Activated CD4-positive, alpha-beta T cell treated with anti-CD3 and anti-CD28 coated beads, Interleukin-2, amount 10 ng/mL, durations not matched to agents 24 days and 14 days (primary cell): ENCODE measurements at regions not wholly inside any gene's neighbourhood (a gene's known extent, or its start where the extent isn't known, plus 50 kb on each side); places are given as distances from the start of the nearest gene placed in this dataset.

ENCODE experiments used
- DNase-seq: peaks from one replicate; pipeline ENCODE4 v3.0.0; 2022
- H3K27ac Mint-ChIP-seq: one replicate; pipeline ENCODE4 v1.8.0; 2022; ENCODE audit warnings: mild to moderate bottlenecking, mixed read lengths
- H3K27me3 Mint-ChIP-seq: one replicate; pipeline ENCODE4 v1.8.0; 2022; ENCODE audit warnings: mixed read lengths
- H3K36me3 Mint-ChIP-seq: one replicate; pipeline ENCODE4 v1.8.0; 2022; ENCODE audit warnings: low read depth, mild to moderate bottlenecking, mixed read lengths
- H3K4me1 Mint-ChIP-seq: one replicate; pipeline ENCODE4 v1.8.0; 2021; ENCODE audit warnings: mixed read lengths
- H3K4me3 Mint-ChIP-seq: one replicate; pipeline ENCODE4 v1.8.0; 2022; ENCODE audit warnings: mild to moderate bottlenecking, moderate library complexity, mixed read lengths
- H3K9me3 Mint-ChIP-seq: one replicate; pipeline ENCODE4 v1.8.0; 2021; ENCODE audit warnings: mixed read lengths
- intact Hi-C: fragments of 100-400 bp; cut with micrococcal nuclease; formaldehyde crosslinking; loops from one replicate; pipeline ENCODE4 v1.15.1; 2023

- H3K36me3 Mint-ChIP-seq, result no peaks in the 10 kb centered on the region
- H3K27ac Mint-ChIP-seq, result no peak overlapping the region
- no peak overlapping the region for H3K4me3 Mint-ChIP-seq
- no peaks in the 10 kb centered on the region for H3K4me1 Mint-ChIP-seq
- intact Hi-C loops, result no loop called here
- DNase-seq, result no peak
- peaks cover 45% of the 10 kb centered on the region for H3K27me3 Mint-ChIP-seq
- H3K9me3 Mint-ChIP-seq, result no peaks in the 10 kb centered on the region
These were observed 60.6 kb upstream of the CD34 start for GRCh38 chr1:207971331-207972219.

DNA sequence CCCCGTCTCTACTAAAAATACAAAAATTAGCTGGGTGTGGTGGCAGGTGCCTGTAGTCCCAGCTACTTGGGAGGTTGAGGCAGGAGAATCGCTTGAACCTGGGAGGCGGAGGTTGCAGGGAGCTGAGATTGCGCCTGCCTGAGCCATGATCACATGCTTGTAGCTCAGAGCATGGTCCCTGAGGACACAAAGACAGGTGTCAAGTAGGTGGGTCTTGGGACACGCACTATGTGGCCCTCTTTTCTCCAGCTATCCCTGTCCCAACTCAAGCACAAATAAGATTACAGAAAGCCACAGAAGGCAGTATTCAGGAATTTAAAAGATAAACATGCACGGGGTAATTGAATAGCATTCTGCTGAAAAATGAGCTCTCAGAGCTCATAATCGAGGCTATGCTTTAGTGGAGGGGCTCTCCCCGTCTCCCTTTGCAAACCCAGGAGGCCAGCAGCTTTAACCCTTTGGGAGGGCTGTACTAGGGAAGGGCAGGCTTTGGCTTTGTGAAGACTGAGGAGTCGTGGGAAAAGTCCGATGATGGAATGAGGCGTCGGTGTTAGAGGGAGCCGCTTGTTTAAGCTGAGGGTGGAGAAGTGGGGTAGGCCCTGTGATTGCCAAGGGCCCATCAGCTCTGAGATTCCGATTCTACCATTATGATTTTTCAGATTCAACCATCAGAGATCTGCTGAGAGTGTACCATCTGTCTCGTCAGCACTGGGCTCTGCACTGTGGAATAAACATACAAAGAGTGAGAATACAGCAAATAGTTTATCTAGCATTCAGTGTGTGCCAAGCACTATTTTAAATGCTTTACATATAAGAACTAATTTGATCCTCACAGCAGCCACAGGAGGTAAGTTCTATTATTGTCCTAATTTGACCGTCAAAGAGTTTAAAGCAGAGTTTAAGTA lies 59.7 kb upstream of the CD34 start:
- peaks cover 40% of the 10 kb centered on the region for H3K27me3 Mint-ChIP-seq
- H3K4me3 Mint-ChIP-seq, result no peak overlapping the region
- DNase-seq, result no peak
- H3K27ac Mint-ChIP-seq, result no peak overlapping the region
- no peaks in the 10 kb centered on the region for H3K9me3 Mint-ChIP-seq
- intact Hi-C loops, result no loop called here
- H3K36me3 Mint-ChIP-seq, result no peaks in the 10 kb centered on the region
- no peaks in the 10 kb centered on the region for H3K4me1 Mint-ChIP-seq

DNA sequence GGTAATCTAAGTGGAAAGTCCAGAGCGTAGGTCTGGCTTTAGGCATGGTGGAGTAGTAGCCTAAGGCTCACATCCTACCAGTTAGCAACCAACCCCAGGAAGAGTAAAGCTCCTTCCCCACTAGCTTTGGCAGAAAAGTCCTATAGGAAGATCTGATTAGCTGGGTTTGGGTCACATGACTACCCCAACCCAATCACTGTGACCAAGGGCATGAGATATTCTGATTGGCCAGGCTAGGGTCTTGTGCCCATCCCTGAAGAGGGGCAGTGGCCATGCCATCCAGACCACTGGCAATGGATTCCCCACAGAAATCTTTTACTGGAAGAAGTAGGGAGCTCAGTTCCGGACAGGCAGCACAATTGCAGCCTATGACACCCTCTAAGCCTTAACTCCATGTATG lies 58.6 kb upstream of the CD34 start:
- H3K27me3 Mint-ChIP-seq, result peaks cover 41% of the 10 kb centered on the region
- no peak overlapping the region for H3K27ac Mint-ChIP-seq
- H3K4me1 Mint-ChIP-seq, result no peaks in the 10 kb centered on the region
- no peaks in the 10 kb centered on the region for H3K9me3 Mint-ChIP-seq
- DNase-seq, result no peak
- no peaks in the 10 kb centered on the region for H3K36me3 Mint-ChIP-seq
- H3K4me3 Mint-ChIP-seq, result no peak overlapping the region
- intact Hi-C loops, result no loop called here

DNA sequence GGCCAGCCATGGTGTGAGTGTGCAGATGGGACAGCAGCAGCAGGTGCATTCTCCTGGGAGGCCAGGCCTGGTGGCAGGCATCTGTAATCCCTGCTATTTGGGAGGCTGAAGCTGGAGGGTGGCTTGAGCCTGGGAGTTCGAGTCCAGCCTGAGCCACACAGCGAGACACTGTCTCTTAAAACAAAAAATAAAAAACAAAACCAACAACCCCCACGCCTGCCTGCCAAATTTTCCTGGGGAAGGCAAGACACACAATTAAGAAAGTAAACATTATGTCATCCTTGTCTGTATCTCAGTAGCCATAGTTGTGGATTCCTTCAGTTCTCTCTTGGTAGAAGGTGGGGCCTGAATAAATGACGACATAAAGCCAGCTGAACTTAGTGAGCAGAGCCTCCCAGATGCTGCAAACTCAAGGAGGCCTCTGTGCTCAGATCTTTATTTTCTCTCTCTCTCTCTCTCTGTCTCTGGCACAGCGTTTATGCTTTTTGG lies 57.6 kb upstream of the CD34 start:
- Mint-ChIP-seq H3K9me3 (no peaks in the 10 kb centered on the region), H3K4me1 (peaks cover 3% of the 10 kb centered on the region), H3K4me3 (no peak overlapping the region), H3K27me3 (peaks cover 37% of the 10 kb centered on the region), H3K36me3 (no peaks in the 10 kb centered on the region), H3K27ac (no peak overlapping the region)
- intact Hi-C loops, result no loop called here
- DNase-seq, result no peak

DNA sequence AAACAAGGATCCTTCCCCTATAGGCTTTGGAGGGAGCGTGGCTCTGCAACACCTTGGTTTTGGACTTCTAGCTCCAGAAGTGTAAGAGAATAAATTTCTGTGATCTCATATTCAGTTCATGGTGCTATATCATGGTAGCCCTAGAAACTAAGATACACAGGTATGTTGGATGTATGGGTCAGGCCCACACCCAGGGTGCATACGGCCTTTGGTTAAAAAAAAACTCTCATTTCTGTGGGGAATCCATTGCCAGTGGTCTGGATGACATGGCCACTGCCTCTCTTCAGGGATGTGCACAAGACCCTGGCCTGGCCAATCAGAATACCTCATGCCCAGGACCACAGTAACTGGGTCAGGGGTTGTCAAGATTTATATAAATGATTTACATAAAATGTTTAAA lies 56.8 kb upstream of the CD34 start:
- intact Hi-C loops, result no loop called here
- no peak overlapping the region for H3K4me3 Mint-ChIP-seq
- peaks cover 34% of the 10 kb centered on the region for H3K27me3 Mint-ChIP-seq
- no peak for DNase-seq
- no peak overlapping the region for H3K27ac Mint-ChIP-seq
- H3K9me3 Mint-ChIP-seq, result no peaks in the 10 kb centered on the region
- H3K4me1 Mint-ChIP-seq, result peaks cover 8% of the 10 kb centered on the region
- H3K36me3 Mint-ChIP-seq, result no peaks in the 10 kb centered on the region

DNA sequence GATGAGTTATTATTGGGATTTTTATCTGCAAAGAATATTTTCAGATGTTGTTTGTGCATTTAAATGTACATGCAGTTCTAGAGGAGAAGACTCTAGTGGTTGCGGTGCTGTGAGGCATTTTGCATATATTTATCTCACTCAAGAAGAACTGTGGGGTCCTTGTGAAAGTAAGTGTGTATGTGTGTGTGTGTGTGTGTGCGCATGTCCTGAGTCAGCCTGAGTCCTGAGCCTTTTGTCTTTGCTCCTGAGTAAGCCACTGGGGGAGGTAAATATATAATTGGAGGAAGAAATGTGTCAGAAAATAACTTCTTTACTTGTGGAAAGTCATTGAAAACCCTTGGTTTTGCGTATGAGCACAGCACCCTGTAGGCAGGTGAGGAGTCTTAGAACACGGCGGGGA lies 55.6 kb upstream of the CD34 start:
- H3K4me1 Mint-ChIP-seq, result peaks cover 11% of the 10 kb centered on the region
- no peaks in the 10 kb centered on the region for H3K36me3 Mint-ChIP-seq
- H3K4me3 Mint-ChIP-seq, result no peak overlapping the region

GRCh38 chr1:207965392-207966387 lies 54.8 kb upstream of the CD34 start:
- peaks cover 11% of the 10 kb centered on the region for H3K4me1 Mint-ChIP-seq
- no peak overlapping the region for H3K4me3 Mint-ChIP-seq
- H3K27me3 Mint-ChIP-seq, result peaks cover 31% of the 10 kb centered on the region
- intact Hi-C loops, result no loop called here
- no peaks in the 10 kb centered on the region for H3K36me3 Mint-ChIP-seq
- H3K9me3 Mint-ChIP-seq, result no peaks in the 10 kb centered on the region
- H3K27ac Mint-ChIP-seq, result no peak overlapping the region
- DNase-seq, result peak; percentile 50

More for the DNA sequence above, 55.6 kb upstream of the CD34 start:
- Mint-ChIP-seq H3K9me3 (no peaks in the 10 kb centered on the region), H3K27ac (no peak overlapping the region), H3K27me3 (peaks cover 31% of the 10 kb centered on the region)
- no peak for DNase-seq
- intact Hi-C loops, result no loop called here

DNA sequence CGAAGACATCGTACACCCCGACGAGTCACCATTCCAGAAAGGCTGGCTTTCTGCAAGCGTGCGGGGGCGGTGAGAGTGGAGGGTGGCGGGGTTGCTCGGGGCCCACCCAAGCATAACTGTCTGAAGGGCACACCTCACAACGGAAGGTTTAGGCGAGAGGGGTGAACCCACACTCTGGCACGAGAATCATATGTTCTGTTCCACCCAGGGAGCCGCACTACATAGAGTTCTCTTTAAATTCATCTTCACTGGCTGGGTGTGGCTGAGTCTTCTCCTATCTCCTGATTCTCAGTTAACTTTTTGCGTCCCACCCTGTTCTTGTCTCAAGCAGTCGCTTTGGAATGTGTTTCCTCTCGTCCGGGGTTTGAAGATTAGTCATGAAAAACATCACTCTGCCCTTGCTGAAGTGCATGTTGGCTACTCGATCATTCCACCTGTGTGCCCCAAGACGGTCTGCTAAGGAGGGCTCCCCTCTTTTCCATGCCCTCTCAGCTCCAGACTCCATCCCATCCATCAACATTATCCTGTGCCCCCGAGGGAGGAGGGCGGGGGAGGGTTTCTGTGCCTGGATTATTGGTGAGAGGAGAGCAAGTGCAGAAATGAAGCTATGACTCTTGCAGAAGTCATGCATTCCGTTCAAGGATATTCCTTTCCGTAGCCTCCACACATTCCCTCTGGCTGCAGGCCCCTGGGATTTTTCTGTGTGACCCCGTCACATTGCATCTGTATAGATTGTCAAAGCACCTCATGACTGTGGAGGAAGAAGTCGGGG lies 53.5 kb upstream of the CD34 start:
- H3K4me3 Mint-ChIP-seq, result peak overlapping the region; percentile 16
- intact Hi-C loops, result no loop called here
- peak; percentile 53 for DNase-seq
- peaks cover 41% of the 10 kb centered on the region for H3K27me3 Mint-ChIP-seq
- H3K27ac Mint-ChIP-seq, result no peak overlapping the region
- H3K9me3 Mint-ChIP-seq, result no peaks in the 10 kb centered on the region
- peaks cover 12% of the 10 kb centered on the region for H3K4me1 Mint-ChIP-seq
- H3K36me3 Mint-ChIP-seq, result no peaks in the 10 kb centered on the region

GRCh38 chr1:207963427-207964194 lies 52.7 kb upstream of the CD34 start:
- Mint-ChIP-seq H3K27me3 (peaks cover 42% of the 10 kb centered on the region), H3K27ac (no peak overlapping the region)

DNA sequence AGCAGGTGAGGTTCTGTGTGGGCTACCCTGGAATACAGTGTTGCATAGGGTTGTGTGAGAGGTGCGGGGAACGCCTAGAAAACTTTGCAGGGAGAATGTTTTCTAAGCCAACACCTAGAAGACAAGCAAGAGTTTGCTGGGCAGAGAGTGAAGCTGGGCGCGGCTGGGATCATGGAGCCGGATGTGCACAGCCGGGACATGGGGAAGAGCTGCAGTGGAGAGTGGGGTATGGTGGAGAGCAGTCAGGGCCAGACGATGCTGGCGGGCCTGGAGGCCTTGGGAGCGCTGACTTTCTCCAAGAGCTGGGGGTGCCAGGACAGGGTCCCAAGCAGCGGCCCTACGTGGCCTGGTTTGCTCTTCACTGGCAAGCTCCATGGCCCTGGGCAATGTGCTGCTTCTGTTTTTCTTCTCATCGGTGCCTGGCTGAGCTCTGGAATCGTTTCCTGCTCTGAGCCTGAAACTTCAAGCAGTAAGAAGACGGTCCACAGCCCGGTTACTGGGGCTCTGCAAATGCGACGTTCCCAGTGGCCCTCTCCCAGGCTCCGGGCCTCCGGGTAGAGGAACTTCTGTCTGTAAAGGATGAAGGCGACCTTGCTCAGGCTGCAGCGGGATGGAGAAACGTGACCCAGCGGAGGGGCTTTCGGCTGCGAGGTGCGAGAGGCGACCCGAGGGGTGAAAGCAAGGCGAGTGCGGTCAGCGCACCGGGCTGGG lies 51.9 kb upstream of the CD34 start:
- H3K27me3 Mint-ChIP-seq, result peaks cover 48% of the 10 kb centered on the region
- peak overlapping the region; percentile 84 for H3K27ac Mint-ChIP-seq
- DNase-seq, result peak; percentile 55
- H3K4me1 Mint-ChIP-seq, result peaks cover 12% of the 10 kb centered on the region
- intact Hi-C loops, result loop anchor here (1.0 to 2.0 kb wide), 3 partner anchors 78 to 164 kb away; no protein-coding TSS in a partner anchor
- no peaks in the 10 kb centered on the region for H3K9me3 Mint-ChIP-seq
- H3K36me3 Mint-ChIP-seq, result no peaks in the 10 kb centered on the region
- H3K4me3 Mint-ChIP-seq, result peak overlapping the region; percentile 84

More at GRCh38 chr1:207963427-207964194, 52.7 kb upstream of the CD34 start:
- no peaks in the 10 kb centered on the region for H3K36me3 Mint-ChIP-seq
- intact Hi-C loops, result loop anchor here (1.0 to 2.0 kb wide), 3 partner anchors 78 to 165 kb away; no protein-coding TSS in a partner anchor
- H3K9me3 Mint-ChIP-seq, result no peaks in the 10 kb centered on the region
- H3K4me1 Mint-ChIP-seq, result peaks cover 12% of the 10 kb centered on the region
- peak; percentile 96 for DNase-seq
- peak overlapping the region; percentile 84 for H3K4me3 Mint-ChIP-seq
